Adrenal gland (tissue), 5 donors: ENCODE measurements at regions not wholly inside any gene's neighbourhood (a gene's known extent, or its start where the extent isn't known, plus 50 kb on each side); places are given as distances from the start of the nearest gene placed in this dataset.

ENCODE experiments used
- POLR2A ChIP-seq, 2 donors: fragments of 450-650 bp; IDR thresholded peaks; one replicate each; pipeline ENCODE4 v1.6.1; 2017; ENCODE audit warnings: antibody characterized with exemption in 2 of 2, mild to moderate bottlenecking in 2 of 2, moderate library complexity in 1 of 2
- TF ChIP-seq, protein P1 (sequence below), 6 experiments: fragments of 450-650 bp in 4 of 6; fragments of 200-600 bp in 2 of 6; sonication (generic) in 1 of 6; IDR thresholded peaks; 1 replicate in 5 of 6; 2 replicates in 1 of 6; pipeline versions ENCODE4 v1.5.1 to v1.8.0; 2016 to 2021; ENCODE audit warnings: antibody characterized with exemption in 6 of 6, mild to moderate bottlenecking in 2 of 6, moderate library complexity in 1 of 6
- donor health status: DM: no; HTN: no; CAD: no.

DNA sequence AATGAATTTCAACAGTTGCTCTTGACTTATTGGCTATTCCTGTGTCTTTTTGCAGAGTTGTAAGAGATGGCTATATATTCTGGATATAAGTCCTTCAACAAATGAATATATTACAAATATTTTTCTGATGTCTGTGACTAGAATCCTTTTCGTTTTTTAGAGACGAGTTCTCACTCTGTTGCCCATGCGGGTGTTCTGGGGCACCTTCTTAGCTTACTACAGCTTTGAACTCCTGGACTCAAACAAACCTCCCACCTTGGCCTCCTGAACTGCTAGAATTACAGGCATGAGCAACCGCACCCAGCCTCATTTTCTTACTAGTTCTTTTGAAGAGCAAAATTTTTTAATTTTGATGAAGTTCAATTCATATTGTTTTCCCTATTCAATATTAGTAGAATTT, 287.8 kb downstream of the LIG4 start:
- TF ChIP-seq, protein P1, sequence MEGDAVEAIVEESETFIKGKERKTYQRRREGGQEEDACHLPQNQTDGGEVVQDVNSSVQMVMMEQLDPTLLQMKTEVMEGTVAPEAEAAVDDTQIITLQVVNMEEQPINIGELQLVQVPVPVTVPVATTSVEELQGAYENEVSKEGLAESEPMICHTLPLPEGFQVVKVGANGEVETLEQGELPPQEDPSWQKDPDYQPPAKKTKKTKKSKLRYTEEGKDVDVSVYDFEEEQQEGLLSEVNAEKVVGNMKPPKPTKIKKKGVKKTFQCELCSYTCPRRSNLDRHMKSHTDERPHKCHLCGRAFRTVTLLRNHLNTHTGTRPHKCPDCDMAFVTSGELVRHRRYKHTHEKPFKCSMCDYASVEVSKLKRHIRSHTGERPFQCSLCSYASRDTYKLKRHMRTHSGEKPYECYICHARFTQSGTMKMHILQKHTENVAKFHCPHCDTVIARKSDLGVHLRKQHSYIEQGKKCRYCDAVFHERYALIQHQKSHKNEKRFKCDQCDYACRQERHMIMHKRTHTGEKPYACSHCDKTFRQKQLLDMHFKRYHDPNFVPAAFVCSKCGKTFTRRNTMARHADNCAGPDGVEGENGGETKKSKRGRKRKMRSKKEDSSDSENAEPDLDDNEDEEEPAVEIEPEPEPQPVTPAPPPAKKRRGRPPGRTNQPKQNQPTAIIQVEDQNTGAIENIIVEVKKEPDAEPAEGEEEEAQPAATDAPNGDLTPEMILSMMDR (IDR thresholded peaks at IDR 0.05): no peak
- no peak for TF ChIP-seq POLR2A (IDR thresholded peaks at IDR 0.05)
